Keratinocyte (primary cell): ENCODE measurements at regions not wholly inside any gene's neighbourhood (a gene's known extent, or its start where the extent isn't known, plus 50 kb on each side); places are given as distances from the start of the nearest gene placed in this dataset.

Experiments used
- DNase-seq: peaks from one replicate; pipeline ENCODE4 v3.0.0-alpha.2; 2011; ENCODE audit warnings: low read depth, missing footprints, low spot score
- FAIRE-seq: peaks from 2 replicates; lab custom pipeline; 2011; peaks lifted over from hg19 to GRCh38; lab: Jason Lieb, UNC
- H2AFZ ChIP-seq: 2 replicates; pipeline ENCODE4 v1.6.0; 2012; ENCODE audit warnings: low read length, control low read depth, inconsistent platforms; ENCODE audit not compliant: control insufficient read depth
- H3K27ac ChIP-seq: 2 replicates; pipeline ENCODE4 v1.5.1; 2011; ENCODE audit warnings: low read length; ENCODE audit not compliant: control insufficient read depth, insufficient read depth
- H3K27me3 ChIP-seq: 3 replicates; pipeline ENCODE4 v1.6.0; 2011; ENCODE audit warnings: low read length; ENCODE audit not compliant: control insufficient read depth, insufficient read depth; ENCODE audit errors: extremely low read depth
- H3K36me3 ChIP-seq, 2 experiments: 2 replicates in 1 of 2; 3 replicates in 1 of 2; pipeline ENCODE4 v1.5.1; 2011; ENCODE audit warnings: low read length in 2 of 2, mild to moderate bottlenecking in 1 of 2; ENCODE audit not compliant: control insufficient read depth in 2 of 2, insufficient read depth in 2 of 2; ENCODE audit errors: extremely low read depth in 1 of 2
- H3K4me1 ChIP-seq: 3 replicates; pipeline ENCODE4 v1.5.1; 2011; ENCODE audit warnings: low read length; ENCODE audit not compliant: control insufficient read depth, insufficient read depth; ENCODE audit errors: extremely low read depth
- H3K4me2 ChIP-seq: 3 replicates; pipeline ENCODE4 v1.6.0; 2011; ENCODE audit warnings: low read depth, low read length; ENCODE audit not compliant: control insufficient read depth, insufficient read depth; ENCODE audit errors: extremely low read depth
- H3K4me3 ChIP-seq, 3 experiments: fragments of 200-600 bp in 1 of 3; sonication (generic) in 1 of 3; 2 replicates in 2 of 3; 3 replicates in 1 of 3; pipeline ENCODE4 v1.5.1; 2011 to 2016; ENCODE audit warnings: low read length in 3 of 3, mild to moderate bottlenecking in 3 of 3, control low read depth in 2 of 3, inconsistent platforms in 1 of 3, low read depth in 1 of 3, mixed read lengths in 1 of 3, mixed run types in 1 of 3, moderate library complexity in 1 of 3; ENCODE audit not compliant: control insufficient read depth in 2 of 3, insufficient read depth in 2 of 3; ENCODE audit errors: extremely low read depth in 1 of 3
- H3K79me2 ChIP-seq: 2 replicates; pipeline ENCODE4 v1.6.0; 2012; ENCODE audit warnings: low read length; ENCODE audit not compliant: control insufficient read depth, insufficient read depth
- H3K9ac ChIP-seq: 3 replicates; pipeline ENCODE4 v1.6.0; 2011; ENCODE audit warnings: low read length; ENCODE audit not compliant: control insufficient read depth, insufficient read depth; ENCODE audit errors: extremely low read depth
- H3K9me1 ChIP-seq: 3 replicates; pipeline ENCODE4 v1.6.0; 2011; ENCODE audit warnings: low read length; ENCODE audit not compliant: control insufficient read depth, insufficient read depth; ENCODE audit errors: extremely low read depth
- H3K9me3 ChIP-seq: 2 replicates; pipeline ENCODE4 v1.5.1; 2012; ENCODE audit warnings: low read depth, low read length; ENCODE audit not compliant: control insufficient read depth
- H4K20me1 ChIP-seq: 3 replicates; pipeline ENCODE4 v1.6.0; 2011; ENCODE audit warnings: low read length; ENCODE audit not compliant: control insufficient read depth, insufficient read depth; ENCODE audit errors: extremely low read depth
- CTCF ChIP-seq, 3 experiments: IDR thresholded peaks in 1 of 3; conservative IDR thresholded peaks in 1 of 3; optimal IDR thresholded peaks in 1 of 3; 2 replicates in 2 of 3; 3 replicates in 1 of 3; pipeline versions ENCODE3 to v1.5.1; 2011; ENCODE audit warnings: low read length in 3 of 3, mild to moderate bottlenecking in 3 of 3, moderate library complexity in 2 of 3, control low read depth in 1 of 3, inconsistent platforms in 1 of 3; ENCODE audit not compliant: insufficient read depth in 2 of 3; ENCODE audit errors: extremely low read depth in 1 of 3
- EZH2 ChIP-seq: IDR thresholded peaks from one replicate; pipeline ENCODE4 v1.6.1; 2012; ENCODE audit warnings: inconsistent platforms, mild to moderate bottlenecking, low read length, moderate library complexity
- dilution Hi-C: fragments of 300-500 bp; cut with MboI; formaldehyde crosslinking; loops from one replicate; pipeline ENCODE4 v1.7.0; 2020; ENCODE audit warnings: low sequenced_read_pairs; ENCODE audit not compliant: extremely low pct_ligation_motif_present

- Histone ChIP-seq H3K4me1 (no peaks in the 10 kb centered on the region), H2AFZ (no peak overlapping the region), H3K9ac (no peak overlapping the region), H3K27me3 (no peaks in the 10 kb centered on the region), H3K79me2 (no peaks in the 10 kb centered on the region), H3K9me1 (no peaks in the 10 kb centered on the region), H4K20me1 (no peaks in the 10 kb centered on the region), H3K4me3 (no peak overlapping the region), H3K9me3 (no peaks in the 10 kb centered on the region), H3K36me3 (no peaks in the 10 kb centered on the region), H3K4me2 (no peak overlapping the region), H3K27ac (no peak overlapping the region)
- dilution Hi-C loops, result no loop called here
- TF ChIP-seq EZH2 (no peak), CTCF (optimal IDR thresholded peaks at IDR 0.05 in 1 of 3, IDR thresholded peaks at IDR 0.05 in 1 of 3, conservative IDR thresholded peaks at IDR 0.05 in 1 of 3; ENCODE audit: extremely low read depth in 1 of 3, insufficient read depth in 2 of 3, low read length in 3 of 3) (no peak)
- DNase-seq, result no peak
- FAIRE-seq, result no peak
These were observed 57.0 kb upstream of the ZNF644 start for GRCh38 chr1:91078859-91079258.

GRCh38 chr1:91076834-91077233 lies 55.0 kb upstream of the ZNF644 start:
- no peak overlapping the region for H3K9ac ChIP-seq
- H3K79me2 ChIP-seq, result no peaks in the 10 kb centered on the region
- no peaks in the 10 kb centered on the region for H3K9me3 ChIP-seq
- H3K36me3 ChIP-seq, result no peaks in the 10 kb centered on the region
- dilution Hi-C loops, result no loop called here
- FAIRE-seq (no peak), DNase-seq (no peak)
- H3K9me1 ChIP-seq, result no peaks in the 10 kb centered on the region
- H3K4me1 ChIP-seq, result no peaks in the 10 kb centered on the region
- no peak overlapping the region for H3K4me2 ChIP-seq
- H3K4me3 ChIP-seq, result no peak overlapping the region
- H3K27me3 ChIP-seq, result no peaks in the 10 kb centered on the region
- no peak overlapping the region for H3K27ac ChIP-seq
- no peak overlapping the region for H2AFZ ChIP-seq
- no peak for TF ChIP-seq EZH2
- TF ChIP-seq CTCF (optimal IDR thresholded peaks at IDR 0.05 in 1 of 3, IDR thresholded peaks at IDR 0.05 in 1 of 3, conservative IDR thresholded peaks at IDR 0.05 in 1 of 3; ENCODE audit: extremely low read depth in 1 of 3, insufficient read depth in 2 of 3, low read length in 3 of 3), result no peak
- H4K20me1 ChIP-seq, result no peaks in the 10 kb centered on the region
